Right hindlimb (tissue), 1 donor: ENCODE measurements at regions not wholly inside any gene's neighbourhood (a gene's known extent, or its start where the extent isn't known, plus 50 kb on each side); places are given as distances from the start of the nearest gene placed in this dataset.

ENCODE experiments used
- DNase-seq: peaks from one replicate; pipeline ENCODE4 v3.0.0-alpha.2; 2018

DNA sequence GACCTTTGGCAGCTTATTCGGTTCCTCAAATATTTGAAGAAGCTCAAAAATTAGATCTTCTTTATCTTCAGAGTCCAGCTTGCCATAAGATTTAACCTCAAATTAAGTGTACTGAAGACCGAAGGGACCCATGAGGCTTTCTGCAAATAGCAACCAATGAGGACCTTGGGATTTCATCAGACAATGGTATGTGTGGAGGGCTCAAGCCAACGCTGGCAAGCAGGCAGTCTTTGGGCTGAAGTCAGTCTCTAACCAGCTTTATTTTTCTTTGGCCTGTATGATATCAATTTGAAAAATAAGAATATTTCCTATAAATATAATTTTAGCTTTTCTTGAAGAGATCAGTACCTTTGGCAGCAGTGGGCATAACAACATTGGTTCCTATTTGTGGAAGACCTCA is 692.7 kb downstream of the MCTP2 start:
- no peak for DNase-seq

DNA sequence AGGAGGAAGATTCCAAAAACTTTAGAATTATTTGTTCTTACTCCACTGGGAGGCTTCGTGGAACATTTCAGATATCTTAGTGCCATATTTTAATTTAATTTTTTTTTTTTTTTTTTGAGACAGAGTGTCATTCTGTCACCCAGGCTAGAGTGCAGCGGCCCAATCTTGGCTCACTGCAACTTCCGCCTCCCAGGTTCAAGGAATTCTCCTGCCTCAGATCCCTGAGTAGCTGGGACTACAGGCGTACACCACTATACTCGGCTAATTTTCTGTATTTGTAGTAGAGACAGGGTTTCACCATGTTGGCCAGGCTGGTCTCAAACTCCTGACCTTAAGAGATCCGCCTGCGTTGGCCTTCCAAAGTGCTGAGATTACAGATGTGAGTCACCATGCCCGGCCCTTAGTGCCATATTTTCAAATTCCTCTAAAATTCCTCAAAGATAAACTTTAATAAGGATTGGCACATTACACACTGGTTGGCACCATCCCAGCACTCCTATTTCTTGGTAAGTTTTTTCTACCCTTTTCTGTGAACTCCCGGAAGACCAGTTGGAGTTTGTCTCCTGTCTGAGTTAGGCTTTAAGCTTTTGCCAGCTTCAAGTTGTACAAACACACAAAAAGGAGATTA is 693.7 kb downstream of the MCTP2 start:
- no peak for DNase-seq

DNA sequence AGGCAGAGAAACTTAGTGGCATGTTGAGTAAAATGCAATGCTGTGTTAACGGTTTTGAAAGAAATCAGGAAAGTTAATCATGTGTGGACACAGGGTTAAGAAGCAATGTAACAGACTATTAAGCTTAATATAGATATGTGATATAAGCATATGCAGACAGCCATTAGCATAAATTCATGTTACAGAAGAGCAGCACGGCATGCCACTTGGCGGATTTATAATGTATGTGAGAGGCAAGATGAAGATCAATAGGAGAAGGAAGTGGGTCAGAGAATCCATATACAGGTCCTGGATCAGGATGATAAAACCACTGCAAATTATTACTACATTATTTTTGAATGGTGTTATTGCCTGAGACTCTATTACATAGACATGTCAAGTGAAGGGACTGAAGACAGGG is 694.3 kb downstream of the MCTP2 start:
- no peak for DNase-seq

DNA sequence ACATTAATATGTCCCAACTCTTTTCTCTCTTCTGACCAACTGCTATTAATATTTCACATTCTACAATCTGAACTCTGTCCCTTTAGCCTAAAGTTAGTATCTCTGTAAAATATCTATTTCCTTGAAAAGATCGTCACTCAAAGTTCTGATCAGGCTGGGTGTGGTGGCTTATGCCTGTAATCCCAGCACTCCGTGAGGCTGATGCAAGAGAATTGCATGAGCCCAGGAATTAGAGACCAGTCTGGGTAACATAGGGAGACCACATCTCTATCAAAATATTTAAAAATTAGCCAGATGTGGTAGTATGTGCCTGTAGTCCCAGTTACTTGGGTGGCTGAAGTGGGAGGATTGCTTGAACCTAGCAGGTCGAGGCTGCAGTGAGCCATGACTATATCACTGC is 695.6 kb downstream of the MCTP2 start:
- DNase-seq: no peak

DNA sequence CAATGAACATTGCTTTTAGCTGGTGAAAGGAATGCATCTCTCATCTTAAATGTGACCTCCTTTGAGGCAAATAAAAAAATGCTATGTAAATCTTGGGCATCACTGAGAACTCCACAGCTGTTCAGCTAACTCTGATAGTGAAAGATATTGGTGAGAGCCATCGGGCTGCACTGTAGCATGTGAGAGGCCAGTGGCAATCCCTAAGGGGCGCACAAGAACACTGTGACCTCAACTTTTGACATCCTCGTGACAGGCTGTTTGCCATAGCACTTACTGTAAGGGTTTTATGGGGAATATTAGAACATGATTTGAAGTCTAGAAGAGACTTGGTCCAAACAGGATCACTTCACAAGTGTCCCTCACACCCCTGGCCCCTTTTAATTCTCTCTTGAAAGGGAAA is 697.9 kb downstream of the MCTP2 start:
- DNase-seq: no peak

DNA sequence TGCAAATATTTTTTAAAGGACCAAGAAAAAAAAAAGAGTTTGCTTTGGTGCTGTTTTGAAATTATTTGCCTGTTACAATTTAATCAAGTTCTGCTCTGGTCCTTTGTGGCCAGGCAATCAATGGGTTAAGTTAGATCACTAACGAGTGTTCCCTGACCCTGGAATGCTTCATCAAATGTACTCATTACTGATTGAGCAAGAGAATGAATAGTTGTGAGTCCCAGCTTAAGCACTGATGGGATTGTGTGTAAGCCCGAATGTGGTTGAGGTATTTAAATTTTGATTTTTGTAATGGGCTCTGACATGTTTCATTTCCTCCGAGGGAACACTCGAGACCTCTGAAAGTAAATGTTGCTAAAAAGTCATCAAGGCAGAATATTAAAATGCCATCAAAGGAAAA is 699.1 kb downstream of the MCTP2 start:
- no peak for DNase-seq

DNA sequence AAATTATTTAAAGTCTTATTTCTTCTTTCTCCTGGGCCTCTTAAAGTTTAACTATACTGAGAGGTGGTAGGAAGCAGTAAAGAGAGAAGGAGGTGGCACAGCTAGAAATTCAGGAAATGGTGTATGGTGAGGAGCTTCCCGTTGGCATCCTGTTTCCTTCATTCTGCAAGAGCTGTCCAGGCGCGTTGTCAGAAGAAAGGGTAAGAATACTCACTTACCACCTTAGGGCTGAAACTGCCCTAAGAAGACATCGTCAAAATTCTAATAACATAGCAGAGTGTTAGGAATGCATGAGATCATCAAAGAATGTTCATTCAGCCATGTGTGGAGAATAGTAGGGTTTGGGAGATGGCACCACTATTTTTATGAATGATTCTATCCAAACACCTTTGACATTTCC is 699.6 kb downstream of the MCTP2 start:
- no peak for DNase-seq

DNA sequence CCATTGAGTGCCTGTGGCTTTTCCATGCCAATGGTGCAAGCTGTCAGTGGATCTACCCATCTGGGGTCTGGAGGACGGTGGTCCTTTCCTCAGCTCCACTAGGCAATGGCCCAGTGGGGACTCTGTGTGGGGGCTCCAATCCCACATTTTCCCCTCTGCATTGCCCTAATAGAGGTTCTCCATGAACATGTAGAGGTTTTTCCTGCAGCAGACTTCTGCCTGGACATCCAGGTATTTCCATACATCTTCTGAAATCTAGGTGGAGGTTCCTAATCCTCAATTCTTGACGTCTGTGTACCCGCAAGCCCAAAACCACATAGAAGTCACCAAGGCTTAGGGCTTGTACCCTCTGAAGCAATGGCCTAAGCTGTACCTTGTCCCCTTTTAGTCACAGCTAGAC is 703.1 kb downstream of the MCTP2 start:
- no peak for DNase-seq

DNA sequence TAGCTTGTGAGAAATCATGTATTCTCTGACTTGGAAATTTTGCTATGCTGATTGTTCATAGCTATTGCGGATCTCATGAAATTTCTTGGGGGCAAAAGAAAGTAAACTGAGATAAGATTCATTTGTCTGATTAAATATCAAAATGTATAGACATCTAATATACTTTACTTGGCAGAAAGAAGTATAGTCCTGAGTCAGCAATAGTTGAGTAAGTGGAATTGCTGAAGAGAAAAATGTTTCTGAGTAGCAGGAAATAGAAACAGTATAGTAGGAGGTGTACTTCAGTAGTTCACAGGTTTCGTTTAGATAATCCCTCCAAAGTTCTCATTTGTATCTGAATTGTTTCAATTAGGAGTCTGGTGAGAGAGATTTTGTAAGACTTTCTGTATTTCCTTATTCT is 705.9 kb downstream of the MCTP2 start:
- no peak for DNase-seq

DNA sequence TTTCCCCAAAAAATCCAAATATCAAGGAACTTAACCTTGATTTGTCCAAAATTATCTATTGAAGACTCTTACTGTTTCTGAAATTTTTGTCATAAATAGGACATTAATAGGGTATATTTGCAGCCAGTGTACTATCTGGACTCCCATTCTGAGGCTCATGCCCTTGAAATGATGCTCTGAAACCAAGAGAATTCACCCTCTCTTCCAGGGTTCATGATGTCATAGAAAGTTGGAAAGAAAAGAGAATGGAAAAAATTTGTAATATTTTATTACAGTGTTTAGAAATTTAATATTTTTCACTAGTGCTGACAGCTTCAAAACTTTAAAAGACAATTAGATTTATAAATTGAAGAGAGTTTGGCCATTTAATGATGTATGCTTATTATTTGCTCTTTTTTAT is 712.5 kb downstream of the MCTP2 start:
- DNase-seq: no peak

DNA sequence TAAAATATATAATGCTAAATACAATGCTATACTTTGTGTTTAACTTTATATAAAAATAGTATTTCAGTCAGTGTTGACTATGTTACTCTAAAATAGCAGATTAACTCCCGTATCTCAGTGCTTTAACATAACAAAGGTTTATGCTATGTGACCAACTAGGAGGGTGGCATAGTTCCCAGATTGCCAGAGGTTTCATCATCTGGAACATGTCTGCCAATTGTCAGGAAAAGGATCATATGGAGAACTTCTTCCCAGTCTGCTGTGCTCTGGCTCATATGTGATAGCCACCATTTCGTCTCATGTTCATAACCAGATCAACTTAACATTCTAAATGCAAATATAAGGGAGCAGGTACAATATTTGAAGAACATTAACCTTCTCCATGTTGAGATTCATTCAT is 720.2 kb downstream of the MCTP2 start:
- no peak for DNase-seq

DNA sequence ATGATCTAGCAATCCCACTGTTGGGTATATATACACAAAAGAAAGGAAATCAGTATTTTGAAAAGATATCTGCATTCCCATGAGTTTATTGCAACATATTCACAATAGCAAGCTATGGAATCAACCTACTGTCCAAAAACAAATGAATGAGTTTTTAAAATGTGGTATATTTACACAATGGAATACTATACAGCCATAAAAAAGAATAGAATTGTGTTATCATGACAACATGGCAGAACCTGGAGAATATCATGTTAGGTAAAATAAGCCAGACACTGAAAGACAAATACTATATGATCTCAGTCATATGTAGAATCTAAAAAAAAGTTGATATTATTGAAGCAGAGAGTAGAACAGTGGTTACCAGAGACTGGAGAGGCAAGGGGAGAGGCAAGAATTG is 732.6 kb downstream of the MCTP2 start:
- no peak for DNase-seq

DNA sequence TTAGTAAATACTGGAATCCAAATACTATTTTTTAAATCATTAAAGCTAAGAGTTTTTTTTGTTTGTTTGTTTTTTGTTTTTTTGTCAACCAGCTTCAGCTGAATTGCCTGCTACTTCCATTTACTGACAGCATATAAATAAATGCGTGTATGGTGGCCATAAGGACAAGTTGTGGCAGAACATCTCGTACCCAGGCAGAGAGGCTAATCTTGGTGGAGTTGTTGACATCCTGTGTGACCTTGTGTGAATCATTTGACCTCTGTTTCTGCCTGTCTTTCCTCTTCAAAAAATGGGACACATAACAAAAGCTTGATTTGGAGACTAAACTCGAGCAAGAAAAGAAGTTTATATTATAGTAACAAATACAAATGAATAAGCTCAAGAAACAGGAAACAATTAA is 734.2 kb downstream of the MCTP2 start:
- no peak for DNase-seq

DNA sequence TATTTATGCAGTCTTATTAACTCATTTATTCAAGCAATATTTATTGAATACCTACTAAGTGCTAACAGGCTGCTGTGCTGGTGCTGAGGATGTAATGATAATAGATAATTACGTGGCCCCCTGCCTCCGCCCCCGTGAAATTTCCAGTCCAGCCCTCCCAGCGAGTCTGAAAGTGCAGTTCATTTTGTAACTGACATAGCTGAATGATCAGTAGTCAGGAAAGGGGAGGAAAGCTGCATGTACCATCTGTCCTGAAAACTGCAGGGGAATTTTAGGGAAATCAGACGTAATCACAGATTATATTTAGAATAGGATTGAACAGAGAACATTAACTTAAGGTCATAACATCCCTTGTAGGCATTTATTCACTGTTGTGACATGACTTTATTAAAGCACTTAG is 736.8 kb downstream of the MCTP2 start:
- no peak for DNase-seq

DNA sequence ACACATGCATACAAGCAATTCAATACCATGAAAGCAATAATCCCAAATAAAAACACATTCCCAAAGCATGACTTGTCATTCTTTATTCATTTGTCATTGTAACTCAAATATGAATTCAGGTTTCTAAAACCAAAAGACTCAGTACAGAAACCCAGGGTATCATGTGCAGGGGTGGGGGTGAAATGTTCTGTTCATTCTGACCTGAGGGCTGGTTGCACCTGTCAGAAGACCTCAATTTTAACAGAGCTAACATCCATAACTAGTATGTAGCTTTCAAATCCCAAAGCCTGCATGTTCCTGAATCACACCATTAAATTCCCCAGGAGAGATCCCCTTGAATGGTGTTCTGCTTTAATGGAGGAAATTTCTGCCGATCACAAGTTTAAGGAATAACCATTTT is 738.7 kb downstream of the MCTP2 start:
- no peak for DNase-seq

DNA sequence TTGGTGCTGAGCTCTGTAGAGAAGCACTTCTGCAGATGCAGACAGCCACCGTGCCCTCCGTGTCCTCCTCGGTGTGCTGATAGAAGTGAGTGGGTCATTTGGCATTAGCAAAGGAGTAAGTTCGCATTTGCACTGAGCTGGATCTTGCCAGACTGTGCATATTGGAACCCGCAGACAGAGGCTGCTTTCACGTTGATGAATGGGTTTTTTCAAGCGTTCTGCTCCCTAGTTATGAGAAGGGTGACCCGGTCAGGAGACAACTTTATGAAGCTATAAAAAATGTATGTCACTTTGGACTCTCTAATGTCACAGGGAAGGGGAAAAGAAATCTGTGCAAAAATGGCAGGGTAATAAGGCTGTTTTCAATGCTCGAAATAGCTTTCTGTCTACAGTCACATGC is 739.4 kb downstream of the MCTP2 start:
- DNase-seq: no peak

DNA sequence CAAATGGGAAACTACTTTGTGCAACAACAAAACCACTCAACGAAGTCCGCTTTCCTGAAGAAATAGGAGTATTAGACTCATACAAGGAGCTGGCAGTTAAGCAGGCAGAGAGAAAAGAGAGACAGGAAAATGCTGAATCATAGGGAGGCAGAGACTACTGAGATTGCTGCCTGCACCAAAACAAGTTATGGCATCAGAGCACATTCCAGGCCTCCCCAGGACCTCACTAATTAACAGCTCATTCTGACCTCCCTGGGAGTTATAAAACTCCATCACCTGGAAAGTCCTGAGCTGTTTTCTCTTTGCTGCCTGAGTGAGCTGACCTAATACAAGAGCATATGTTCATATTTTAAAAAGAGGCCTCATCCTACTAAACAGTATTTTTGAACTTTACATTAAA is 741.0 kb downstream of the MCTP2 start:
- DNase-seq: no peak

DNA sequence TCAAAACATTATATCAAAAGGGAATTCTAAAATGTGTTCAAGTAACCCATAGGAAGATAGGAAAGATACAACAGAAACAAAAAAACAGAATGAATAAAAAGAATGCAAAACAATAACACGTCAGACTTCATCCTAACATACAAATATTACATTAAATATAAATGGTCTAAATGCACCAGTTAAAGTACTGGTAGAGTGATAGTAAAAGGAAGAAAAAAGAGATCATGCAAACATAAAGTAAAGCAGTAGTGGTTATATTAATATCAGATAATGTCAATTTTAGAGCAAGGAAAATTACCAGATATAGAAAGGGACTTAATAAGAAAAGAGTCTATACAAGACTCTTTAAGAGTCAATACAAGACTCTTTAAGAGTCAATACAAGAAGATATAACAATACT is 755.7 kb downstream of the MCTP2 start:
- no peak for DNase-seq

DNA sequence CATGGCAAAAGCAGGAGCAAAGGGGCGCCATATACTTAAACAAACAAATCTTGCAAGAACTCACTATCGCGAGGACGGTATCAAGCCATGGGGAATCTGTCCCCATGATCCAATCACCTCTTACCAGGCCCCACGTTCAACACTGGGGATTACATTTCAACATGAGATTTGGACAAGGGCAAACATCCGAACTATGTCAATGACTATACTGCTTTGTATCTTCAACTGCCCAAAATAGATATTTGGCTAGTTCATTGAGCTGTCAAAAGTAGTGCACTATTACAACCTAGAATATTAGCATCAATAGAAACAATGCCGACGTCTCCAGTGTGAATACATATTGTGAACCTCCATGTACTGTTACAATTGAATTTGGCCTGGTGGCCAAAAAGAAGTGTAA is 760.4 kb downstream of the MCTP2 start:
- no peak for DNase-seq

DNA sequence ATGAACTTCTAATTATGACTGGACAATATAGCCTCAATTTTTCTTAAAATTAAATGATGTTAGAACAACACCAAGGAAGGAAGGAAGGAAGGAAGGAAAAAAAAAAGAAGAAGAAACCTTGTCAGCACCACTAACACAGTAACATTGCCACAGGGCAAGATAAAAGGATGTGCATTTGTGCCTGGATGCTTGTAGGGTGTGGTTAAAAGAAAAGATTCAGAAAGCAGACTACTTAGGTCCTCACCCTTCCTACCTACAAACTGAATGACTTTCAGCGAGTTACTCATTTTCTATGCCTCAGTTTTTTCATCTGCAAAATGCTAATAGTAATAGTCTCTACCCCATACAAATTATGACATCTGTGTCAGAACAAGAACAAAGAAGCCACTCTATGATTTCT is 778.3 kb downstream of the MCTP2 start:
- no peak for DNase-seq

DNA sequence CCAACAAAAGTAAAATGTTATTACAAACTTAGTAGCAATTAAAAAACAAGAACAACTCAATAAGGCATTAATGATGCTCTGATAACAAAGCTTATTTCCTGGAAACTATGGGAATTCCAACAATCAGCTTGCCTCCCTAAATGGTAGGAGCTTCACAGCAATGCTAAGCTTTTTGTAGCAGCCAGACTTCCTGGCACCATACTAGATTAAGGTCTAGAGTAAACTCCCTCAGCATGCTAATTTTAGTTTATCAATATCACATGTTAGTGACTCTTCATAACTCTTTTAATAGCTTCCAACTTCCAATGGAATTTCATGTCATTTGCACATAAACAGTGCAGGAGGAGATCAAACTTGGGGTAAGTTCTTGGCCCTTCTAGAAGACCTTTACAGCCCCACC is 782.0 kb downstream of the MCTP2 start:
- DNase-seq: no peak

DNA sequence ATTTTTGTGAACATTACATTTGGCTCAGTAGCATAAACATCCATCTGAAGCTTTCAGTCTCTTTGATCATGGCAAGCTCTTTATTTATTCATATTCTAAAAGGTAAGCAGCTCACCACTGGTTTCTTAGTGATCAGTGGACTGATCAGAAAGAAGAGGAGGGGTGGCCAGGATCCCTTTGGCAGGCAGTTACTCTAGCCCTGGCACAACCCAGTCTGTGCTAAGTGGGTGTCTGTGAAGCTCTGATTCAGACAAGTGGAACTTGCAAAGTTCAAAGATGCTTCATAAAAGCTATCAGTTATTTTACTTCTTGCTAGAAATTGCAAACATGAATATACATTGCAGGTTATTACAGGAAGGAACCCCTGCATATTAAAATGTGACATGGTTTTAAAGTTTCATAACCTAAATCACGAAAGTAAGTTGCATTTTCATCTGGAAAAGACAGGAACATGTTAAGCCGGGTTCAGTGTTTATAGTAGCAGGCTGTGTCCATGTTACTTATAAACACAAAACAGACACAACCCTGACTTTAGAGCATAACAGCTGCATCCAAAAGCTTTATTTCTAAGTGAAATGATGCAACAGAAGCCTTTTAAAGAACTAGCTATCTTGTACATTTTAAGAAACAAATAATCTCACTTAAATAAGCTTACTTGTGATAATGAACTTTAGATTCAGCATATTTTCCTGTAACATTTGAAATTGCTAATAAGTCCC is 785.3 kb downstream of the MCTP2 start:
- DNase-seq: no peak

DNA sequence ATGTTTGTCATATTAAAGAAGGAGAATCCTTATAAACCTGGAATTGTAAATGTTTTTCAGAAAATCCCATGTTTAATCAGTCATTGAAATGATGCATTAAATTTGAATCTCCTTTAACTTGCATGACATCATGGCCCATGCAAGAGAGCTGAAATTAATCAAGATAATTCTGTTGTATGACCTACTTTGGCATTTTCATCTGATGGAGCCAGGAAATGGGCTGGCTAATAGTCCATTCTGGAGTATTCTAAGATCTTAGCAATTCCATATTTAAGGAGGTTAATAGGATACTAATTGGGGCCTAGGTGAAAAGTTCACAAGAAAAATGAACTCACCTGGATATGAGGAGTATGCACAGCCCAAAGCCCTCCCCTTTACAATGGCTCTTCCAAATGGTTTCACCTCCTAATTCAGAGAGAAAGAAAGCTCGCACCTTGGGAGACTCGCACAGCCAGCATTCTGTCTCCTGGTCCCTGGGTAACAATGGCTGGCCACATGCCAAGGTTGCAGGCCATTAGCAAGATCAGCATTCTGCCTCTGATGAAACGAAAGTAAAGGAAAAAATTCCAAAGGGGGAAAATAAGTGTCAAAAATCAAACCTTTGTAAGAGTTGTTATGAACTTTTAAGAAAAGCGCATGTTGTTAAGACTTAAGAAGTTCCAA is 786.4 kb downstream of the MCTP2 start:
- DNase-seq: peak; percentile 36

DNA sequence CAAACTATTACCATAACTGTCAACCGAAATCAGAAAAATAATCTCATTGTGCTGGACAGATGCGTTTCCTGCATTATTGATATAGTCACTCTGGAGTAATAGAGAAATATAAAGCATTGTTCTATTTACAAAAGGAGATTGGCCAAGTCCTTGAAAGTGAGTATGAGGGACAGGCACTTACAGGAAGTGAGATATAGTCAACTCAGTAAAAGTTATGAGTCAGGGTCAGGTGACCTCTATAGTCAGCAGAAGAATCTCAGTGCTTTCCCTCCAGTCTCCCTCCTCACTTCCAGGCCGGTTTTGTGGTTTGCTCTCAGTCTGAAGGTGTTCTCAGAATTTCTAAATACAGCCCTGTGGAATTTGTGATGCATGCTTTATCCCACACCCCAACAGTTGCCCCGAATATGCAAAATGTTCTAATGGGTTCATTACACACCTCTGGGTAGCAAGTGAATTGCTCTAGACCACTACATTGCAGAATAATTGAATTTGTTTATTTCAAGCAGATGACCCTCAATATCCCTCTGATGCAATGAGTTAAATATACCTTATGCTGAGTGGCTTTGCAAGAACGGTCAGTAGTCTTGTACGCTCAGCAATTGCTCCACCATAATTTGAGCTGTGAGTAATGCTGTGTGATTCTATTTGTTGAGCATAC is 787.7 kb downstream of the MCTP2 start:
- DNase-seq: no peak
